Prostate gland (tissue), 2 donors: ENCODE measurements at regions not wholly inside any gene's neighbourhood (a gene's known extent, or its start where the extent isn't known, plus 50 kb on each side); places are given as distances from the start of the nearest gene placed in this dataset.

Experiments used
- DNase-seq: peaks from one replicate; pipeline ENCODE4 v3.0.0-alpha.2; 2019; ENCODE audit warnings: low spot score
- H3K27ac ChIP-seq, 2 donors: fragments of 200-600 bp; sonication (generic); 2 replicates each; pipeline ENCODE4 v1.5.1; 2017 to 2019
- H3K27me3 ChIP-seq: fragments of 200-600 bp; sonication (generic); replicated peaks from 2 replicates; pipeline ENCODE4 v1.5.1; 2019; ENCODE audit not compliant: insufficient read depth
- H3K36me3 ChIP-seq, 2 donors: fragments of 200-600 bp; sonication (generic); 1 replicate in 1 of 2; 2 replicates in 1 of 2; pipeline versions ENCODE4 v1.5.1 to v1.8.1; 2017 to 2019
- H3K4me1 ChIP-seq: fragments of 200-600 bp; sonication (generic); replicated peaks from 2 replicates; pipeline ENCODE4 v1.5.1; 2019
- H3K4me3 ChIP-seq, 2 donors: fragments of 200-600 bp; sonication (generic); 2 replicates each; pipeline ENCODE4 v1.5.1; 2017 to 2019
- H3K9me3 ChIP-seq: fragments of 200-600 bp; sonication (generic); 2 replicates; pipeline ENCODE4 v1.5.1; 2017
- CTCF ChIP-seq, 4 experiments: fragments of 200-600 bp in 2 of 4; fragments of 450-650 bp in 2 of 4; sonication (generic) in 2 of 4; IDR thresholded peaks; 1 replicate in 3 of 4; 2 replicates in 1 of 4; pipeline ENCODE4 v1.5.1; 2016 to 2019; ENCODE audit warnings: antibody characterized with exemption in 4 of 4, mild to moderate bottlenecking in 2 of 4, moderate library complexity in 2 of 4
- POLR2A ChIP-seq: fragments of 450-650 bp; IDR thresholded peaks from one replicate; pipeline ENCODE4 v1.6.1; 2016; ENCODE audit warnings: antibody characterized with exemption, mild to moderate bottlenecking
- POLR2AphosphoS5 ChIP-seq: sonication (generic); formaldehyde crosslinking; IDR thresholded peaks from one replicate; pipeline ENCODE4 v1.6.1; 2017; ENCODE audit warnings: antibody characterized with exemption
- WGBS: methylation state at CpG from one replicate; pipeline ENCODE4 v1.1.5; 2018; 5-methylcytosine and 5-hydroxymethylcytosine counted together
- intact Hi-C: fragments of 100-400 bp; cut with DNase I; formaldehyde crosslinking; loops from one replicate; pipeline ENCODE4 v1.14.2; 2022

DNA sequence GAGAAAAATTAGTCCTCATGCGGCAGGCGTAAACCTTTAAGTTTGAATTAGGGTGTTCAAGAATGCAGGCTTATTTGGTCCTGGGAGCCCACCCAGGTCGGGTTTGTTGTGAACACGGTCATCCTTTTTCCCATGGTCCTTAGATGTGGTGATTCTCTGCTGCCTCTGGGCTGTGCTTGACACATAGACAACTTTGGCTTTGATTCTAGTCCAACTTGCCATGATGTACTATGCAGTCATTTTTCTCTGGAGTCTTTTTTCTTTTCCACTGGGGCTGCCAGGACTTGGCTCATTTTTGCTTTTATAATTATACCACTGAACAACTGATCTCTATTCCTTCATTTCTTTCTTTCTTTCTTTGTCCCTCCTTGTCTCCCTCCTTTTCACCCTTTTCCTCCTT lies 218.6 kb downstream of the SREK1 start:
- H3K27ac ChIP-seq, result no peak overlapping the region
- TF ChIP-seq POLR2AphosphoS5, result no peak
- TF ChIP-seq POLR2A, result no peak
- no peak for TF ChIP-seq CTCF (IDR thresholded peaks at IDR 0.05)
- H3K4me3 ChIP-seq, result no peak overlapping the region
- no peak for DNase-seq
- no peaks in the 10 kb centered on the region for H3K4me1 ChIP-seq
- intact Hi-C loops, result no loop called here
- no peaks in the 10 kb centered on the region for H3K9me3 ChIP-seq
- no peaks in the 10 kb centered on the region for H3K27me3 ChIP-seq
- WGBS, result 73% methylated on average over 4 of the region's 4 CpGs
- H3K36me3 ChIP-seq, result no peaks in the 10 kb centered on the region

DNA sequence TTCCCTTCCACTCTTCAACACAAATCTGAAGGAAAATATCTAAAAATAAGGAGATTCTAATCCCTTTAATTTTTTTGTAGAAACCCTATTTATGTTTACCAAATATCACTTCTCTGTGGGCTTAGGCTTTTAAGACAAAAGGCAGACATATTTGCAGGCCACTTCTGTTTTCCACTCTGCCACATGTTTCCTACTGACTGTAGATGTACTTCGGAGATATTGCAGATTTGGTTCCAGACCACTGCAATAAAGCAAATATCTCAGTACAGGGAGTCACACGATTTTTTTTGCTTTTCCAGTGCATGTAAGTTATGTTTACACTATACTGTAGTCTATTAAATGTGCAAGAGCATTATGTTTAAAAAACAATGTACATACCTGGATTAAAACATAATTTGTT lies 219.0 kb downstream of the SREK1 start:
- Histone ChIP-seq H3K27ac (no peak overlapping the region), H3K4me1 (no peaks in the 10 kb centered on the region), H3K27me3 (no peaks in the 10 kb centered on the region), H3K36me3 (no peaks in the 10 kb centered on the region), H3K4me3 (no peak overlapping the region), H3K9me3 (no peaks in the 10 kb centered on the region)
- no peak for DNase-seq
- intact Hi-C loops, result no loop called here
- TF ChIP-seq POLR2AphosphoS5, result no peak
- no peak for TF ChIP-seq CTCF (IDR thresholded peaks at IDR 0.05)
- no peak for TF ChIP-seq POLR2A
- 15% methylated on average over 2 of the region's 2 CpGs for WGBS

DNA sequence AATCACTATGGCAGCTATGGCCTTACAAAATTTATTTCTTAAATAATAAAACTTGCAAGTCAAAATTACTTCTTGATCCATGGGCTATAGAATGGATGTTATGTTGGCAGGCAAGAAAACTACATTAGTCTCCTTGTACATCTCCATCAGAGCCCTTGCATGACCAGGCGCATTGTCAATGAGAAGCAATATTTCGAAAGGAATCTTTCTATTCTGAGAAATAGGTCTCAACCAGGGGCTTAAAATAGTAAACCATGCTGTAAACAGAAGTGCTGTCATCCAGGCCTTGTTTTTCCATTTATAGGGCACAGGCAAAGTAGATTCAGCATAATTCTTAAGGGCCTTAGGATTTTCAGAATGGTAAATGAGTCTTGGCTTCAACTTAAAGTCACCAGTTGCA lies 220.1 kb downstream of the SREK1 start:
- no peak for DNase-seq
- intact Hi-C loops, result no loop called here
- no peaks in the 10 kb centered on the region for H3K9me3 ChIP-seq
- H3K27me3 ChIP-seq, result no peaks in the 10 kb centered on the region
- no peaks in the 10 kb centered on the region for H3K4me1 ChIP-seq
- H3K27ac ChIP-seq, result no peak overlapping the region
- TF ChIP-seq CTCF (IDR thresholded peaks at IDR 0.05) (no peak), POLR2A (no peak), POLR2AphosphoS5 (no peak)
- WGBS, result 91% methylated on average over 2 of the region's 2 CpGs
- no peaks in the 10 kb centered on the region for H3K36me3 ChIP-seq
- H3K4me3 ChIP-seq, result no peak overlapping the region

- no peak overlapping the region for H3K27ac ChIP-seq
- H3K4me3 ChIP-seq, result no peak overlapping the region
- H3K27me3 ChIP-seq, result no peaks in the 10 kb centered on the region
- no peaks in the 10 kb centered on the region for H3K4me1 ChIP-seq
- 51% methylated on average over 4 of the region's 4 CpGs for WGBS
- TF ChIP-seq POLR2A (no peak), CTCF (IDR thresholded peaks at IDR 0.05) (no peak), POLR2AphosphoS5 (no peak)
- no peaks in the 10 kb centered on the region for H3K9me3 ChIP-seq
- DNase-seq, result no peak
- intact Hi-C loops, result no loop called here
- no peaks in the 10 kb centered on the region for H3K36me3 ChIP-seq
Observed at GRCh38 chr5:66365981-66366380, 221.9 kb downstream of the SREK1 start.

DNA sequence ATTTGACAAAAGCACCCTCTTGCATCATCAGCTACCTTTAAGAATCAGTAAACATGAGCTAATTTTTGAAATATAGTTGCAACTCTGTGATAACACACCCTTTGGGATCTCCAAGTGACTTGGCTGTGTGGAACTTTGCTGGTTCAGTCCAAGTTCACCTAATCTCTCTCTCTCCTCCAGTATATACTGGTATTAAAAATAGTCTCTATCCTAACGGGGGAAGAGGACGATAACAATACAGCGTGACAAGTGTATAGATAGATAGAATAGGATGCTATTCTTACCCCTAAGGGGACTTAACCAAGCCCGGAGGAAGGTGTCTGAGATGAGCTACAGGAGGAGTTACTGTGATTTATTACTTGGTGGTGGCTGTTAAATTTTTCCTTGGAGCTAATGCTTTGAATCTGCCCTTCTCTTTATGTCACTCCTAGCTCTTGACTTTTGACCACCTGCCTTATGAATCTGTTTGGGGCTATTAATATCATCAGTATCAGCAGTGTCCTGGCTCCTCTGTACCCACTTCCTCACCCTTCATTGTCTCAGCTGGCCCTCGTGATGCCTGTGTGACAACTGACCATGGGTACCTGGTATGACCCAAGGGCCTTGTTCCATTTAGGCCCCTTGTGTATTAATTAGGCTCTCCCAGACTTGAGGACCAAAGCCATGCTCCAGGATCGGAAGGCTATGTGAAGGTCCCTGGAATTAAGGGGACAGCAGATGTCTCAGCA lies 223.9 kb downstream of the SREK1 start:
- Histone ChIP-seq H3K4me3 (no peak overlapping the region), H3K27ac (no peak overlapping the region), H3K27me3 (no peaks in the 10 kb centered on the region), H3K9me3 (no peaks in the 10 kb centered on the region), H3K36me3 (no peaks in the 10 kb centered on the region), H3K4me1 (no peaks in the 10 kb centered on the region)
- no peak for DNase-seq
- WGBS, result 89% methylated on average over 6 of the region's 6 CpGs
- intact Hi-C loops, result no loop called here
- no peak for TF ChIP-seq POLR2AphosphoS5
- TF ChIP-seq POLR2A, result no peak
- no peak for TF ChIP-seq CTCF (IDR thresholded peaks at IDR 0.05)
